ENCODE measurements at regions not wholly inside any gene's neighbourhood (a gene's known extent, or its start where the extent isn't known, plus 50 kb on each side); places are given as distances from the start of the nearest gene placed in this dataset.

GRCh38 chr11:90343673-90344072, 120.8 kb upstream of the CHORDC1 start:
- TF ChIP-seq CTCF (IDR thresholded peaks at IDR 0.05), result no peak
- no peak for TF ChIP-seq EP300 (IDR thresholded peaks at IDR 0.05)
- no peak for TF ChIP-seq POLR2A (IDR thresholded peaks at IDR 0.05)
